ENCODE measurements at regions not wholly inside any gene's neighbourhood (a gene's known extent, or its start where the extent isn't known, plus 50 kb on each side); places are given as distances from the start of the nearest gene placed in this dataset.
A peak's percentile ranks its signal among the peaks of the same experiment; 100 is the strongest.

DNA sequence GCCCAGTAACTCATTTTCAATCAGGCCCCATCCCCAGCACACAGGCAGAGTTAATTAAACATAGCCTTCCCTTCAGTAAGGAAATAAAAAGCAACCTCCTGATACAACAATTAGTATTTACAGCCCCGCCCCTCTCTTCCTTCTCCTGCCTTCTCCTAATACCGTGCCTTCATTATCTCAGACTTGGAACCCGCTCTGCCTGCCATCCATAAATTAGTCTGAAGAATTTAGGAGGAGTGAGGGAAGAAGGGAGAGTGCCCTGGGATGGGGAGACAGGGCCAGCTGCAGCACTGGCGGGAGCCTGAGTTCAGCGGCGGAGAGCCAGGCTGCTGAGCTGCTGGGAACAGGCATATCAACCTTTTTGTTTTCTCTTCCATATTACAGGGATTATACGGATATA lies 172.8 kb downstream of the ACTL8 start:
- DNase-seq (ENCODE audit: low read depth in 4 of 4, low spot score in 2 of 4): no peak

DNA sequence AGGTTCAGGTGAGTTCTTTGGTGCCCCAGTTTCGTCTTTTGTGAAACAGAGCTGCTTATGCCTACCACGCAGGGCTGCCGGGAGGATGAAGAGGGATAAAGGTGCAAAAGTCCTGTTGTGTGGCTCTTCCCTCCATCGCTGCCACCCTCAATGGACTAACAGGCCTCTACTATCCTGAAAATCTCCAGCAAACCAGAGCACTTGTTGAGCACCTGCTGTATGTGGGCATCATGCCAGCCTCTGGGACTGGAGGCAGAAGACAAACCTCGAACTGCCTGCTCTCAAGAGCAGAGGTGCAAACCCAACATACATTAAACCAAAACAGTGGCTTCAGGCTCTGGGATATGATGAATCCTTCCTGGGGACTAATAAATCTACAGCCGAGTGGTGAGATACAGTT lies 174.1 kb downstream of the ACTL8 start:
- no peak for DNase-seq (ENCODE audit: low read depth in 4 of 4, low spot score in 2 of 4)

DNA sequence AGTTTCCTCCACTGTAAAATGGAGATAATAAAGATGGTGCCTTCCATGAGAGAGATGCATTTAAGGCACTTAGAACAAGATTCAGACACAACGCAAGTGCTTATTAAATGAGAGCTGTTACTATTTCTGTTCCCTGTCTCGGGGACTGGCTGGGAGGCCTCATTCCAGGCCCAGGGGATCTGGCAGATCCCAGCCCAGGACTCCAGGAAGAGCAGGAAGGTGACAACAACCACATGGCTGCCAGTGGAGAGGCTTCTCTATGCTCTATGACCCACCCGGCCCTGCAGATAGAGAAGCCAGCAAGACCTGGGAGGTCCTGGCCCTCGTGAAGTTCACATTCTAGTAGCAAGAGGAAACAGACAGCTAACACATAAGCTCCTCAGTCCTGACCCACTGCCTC lies 175.5 kb downstream of the ACTL8 start:
- no peak for DNase-seq (ENCODE audit: low read depth in 4 of 4, low spot score in 2 of 4)

DNA sequence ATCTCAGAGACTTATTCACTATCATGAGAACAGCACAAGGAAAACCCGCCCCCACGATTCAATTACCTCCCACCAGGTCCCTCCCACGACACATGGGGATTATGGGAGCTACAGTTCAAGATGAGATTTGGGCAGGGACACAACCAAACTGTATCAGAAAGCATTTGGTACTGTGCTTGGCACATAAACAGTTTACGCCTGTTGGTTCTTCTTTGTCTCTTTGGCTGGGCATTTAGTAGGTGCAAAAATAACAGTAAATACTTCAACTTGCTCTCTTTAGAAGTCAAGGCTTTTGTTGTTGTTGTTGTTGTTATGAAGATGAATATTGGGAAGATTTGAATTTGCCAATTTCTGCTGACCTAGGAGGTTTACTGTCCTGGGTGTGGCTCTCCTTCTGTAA lies 175.4 kb upstream of the IGSF21 start:
- no peak for DNase-seq (ENCODE audit: low read depth in 4 of 4, low spot score in 2 of 4)

DNA sequence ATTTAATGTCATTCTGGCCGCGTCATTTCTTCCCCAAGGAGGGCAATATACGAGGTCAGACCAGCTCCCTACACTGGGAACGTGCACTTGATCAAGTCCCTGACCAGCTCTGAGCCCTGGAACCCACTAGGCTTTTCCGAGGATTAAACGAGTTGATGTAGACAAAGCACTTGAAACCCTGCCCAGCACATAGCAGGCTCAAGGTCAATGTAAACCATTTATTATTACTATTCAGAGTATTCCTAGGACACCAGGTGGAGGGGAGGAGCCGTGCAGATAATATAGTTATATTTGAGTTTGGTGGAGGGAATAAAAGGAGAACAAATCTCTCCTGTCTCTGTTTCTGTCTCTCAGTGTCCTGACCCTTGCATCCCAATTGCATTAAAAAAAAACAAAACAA lies 174.1 kb upstream of the IGSF21 start:
- DNase-seq (ENCODE audit: low read depth in 4 of 4, low spot score in 2 of 4): no peak

DNA sequence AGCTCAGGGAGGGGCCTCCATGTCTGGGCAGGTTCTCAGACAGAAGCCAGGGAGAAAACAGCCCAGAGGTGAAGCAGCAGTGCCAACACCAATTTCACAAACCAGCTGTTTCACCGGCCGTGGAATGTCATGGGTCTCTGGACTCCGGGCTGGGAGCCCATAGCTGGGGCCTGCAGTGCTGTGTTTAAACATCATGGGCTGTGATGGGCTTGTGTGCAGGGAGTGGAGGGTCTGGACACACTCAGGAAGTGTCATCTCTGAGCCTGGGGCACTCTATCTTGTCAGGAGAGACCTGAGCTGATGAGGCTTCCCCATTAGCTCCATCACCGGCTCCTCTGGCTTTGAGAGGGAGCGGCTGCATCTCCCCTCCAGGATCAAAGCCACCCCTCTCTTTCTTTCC lies 173.6 kb upstream of the IGSF21 start:
- DNase-seq (ENCODE audit: low read depth in 4 of 4, low spot score in 2 of 4): no peak

GRCh38 chr1:17935230-17935629 lies 172.4 kb upstream of the IGSF21 start:
- DNase-seq (ENCODE audit: low read depth in 4 of 4, low spot score in 2 of 4): peak in 1 of 4 donors; percentile 32

GRCh38 chr1:17941431-17942189 lies 166.0 kb upstream of the IGSF21 start:
- DNase-seq (ENCODE audit: low read depth in 4 of 4, low spot score in 2 of 4): no peak

DNA sequence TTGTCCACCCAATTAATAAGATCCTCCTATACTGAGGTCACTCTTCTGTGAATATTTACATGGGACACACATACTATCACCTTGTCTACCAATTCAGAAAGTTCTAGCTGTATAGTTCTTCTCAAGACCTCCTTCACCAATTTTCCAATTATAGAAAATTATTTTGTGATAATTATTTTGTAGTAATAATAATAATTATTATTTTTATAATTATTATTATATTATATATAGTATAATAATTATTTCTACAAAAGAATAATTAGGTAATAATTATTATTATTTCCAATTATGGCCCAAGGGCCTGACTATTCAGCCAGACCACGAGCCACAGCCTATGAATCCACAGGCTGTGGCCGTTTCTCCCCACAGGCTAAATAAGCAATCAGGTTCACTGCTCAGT lies 164.1 kb upstream of the IGSF21 start:
- DNase-seq (ENCODE audit: low read depth in 4 of 4, low spot score in 2 of 4): no peak

- no peak for DNase-seq (ENCODE audit: low read depth in 4 of 4, low spot score in 2 of 4)
Measured at GRCh38 chr1:17944646-17945045, 163.0 kb upstream of the IGSF21 start.

DNA sequence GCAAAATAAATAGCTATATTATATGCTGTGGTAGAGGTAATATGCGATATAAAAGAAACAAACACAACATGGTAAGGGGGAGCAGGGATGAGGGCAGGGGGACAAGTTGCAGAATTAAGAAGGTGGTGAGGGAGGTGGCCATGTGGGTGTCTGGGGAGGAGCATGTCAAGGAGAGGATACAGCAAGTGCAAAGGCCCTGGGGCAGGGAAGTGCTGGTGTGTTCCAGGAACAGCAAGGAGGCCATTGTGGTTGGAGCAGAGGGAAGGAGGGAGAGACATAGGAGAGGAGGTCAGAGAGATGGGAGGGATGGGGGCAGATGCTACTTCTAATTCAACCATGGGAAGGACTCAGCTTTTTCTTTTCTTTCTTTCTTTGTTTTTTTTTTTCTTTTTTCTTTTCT lies 161.2 kb upstream of the IGSF21 start:
- no peak for DNase-seq (ENCODE audit: low read depth in 4 of 4, low spot score in 2 of 4)

GRCh38 chr1:17948594-17948993 lies 159.0 kb upstream of the IGSF21 start:
- peak in 1 of 4 donors; percentile 8 for DNase-seq (ENCODE audit: low read depth in 4 of 4, low spot score in 2 of 4)

DNA sequence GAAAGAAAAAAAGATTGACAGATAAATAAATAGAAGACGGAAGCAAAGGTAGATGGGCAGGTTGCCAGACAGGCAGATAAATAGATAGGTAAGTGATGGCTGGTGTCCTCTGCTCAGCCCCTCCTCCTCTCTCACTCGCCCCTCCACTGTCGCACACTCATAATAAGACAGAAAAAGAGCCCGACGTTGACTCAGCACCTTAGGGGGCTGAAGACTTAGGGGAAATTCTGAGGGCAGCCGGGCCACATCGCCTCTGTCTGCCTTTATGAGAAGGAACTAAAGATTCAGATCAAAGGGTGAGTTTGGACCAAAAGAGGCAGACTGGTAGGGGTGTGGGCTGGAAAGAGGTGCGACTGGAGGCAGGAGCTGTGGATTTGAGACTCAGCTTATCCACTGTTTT lies 158.1 kb upstream of the IGSF21 start:
- DNase-seq (ENCODE audit: low read depth in 4 of 4, low spot score in 2 of 4): no peak

DNA sequence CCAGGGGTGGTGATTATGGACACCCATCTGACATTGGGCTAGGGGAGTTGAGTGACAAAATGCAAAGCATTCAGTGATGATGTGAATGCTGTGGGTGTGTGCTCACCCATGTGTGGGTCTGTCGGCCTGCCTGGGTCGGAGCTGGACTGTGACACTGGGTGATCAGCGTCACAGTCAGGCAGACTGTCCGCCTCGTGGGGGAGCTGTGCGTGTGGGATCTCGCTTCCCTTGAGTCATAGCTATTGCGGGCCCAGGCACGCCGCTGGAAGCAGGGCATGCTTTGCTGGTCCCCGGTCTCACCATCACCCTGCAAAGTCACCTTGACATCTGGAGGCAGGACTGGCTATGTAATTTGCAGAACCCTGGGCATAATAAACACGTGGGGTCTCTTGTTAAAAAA lies 156.9 kb upstream of the IGSF21 start:
- DNase-seq (ENCODE audit: low read depth in 4 of 4, low spot score in 2 of 4): no peak

GRCh38 chr1:17952506-17952905 lies 155.1 kb upstream of the IGSF21 start:
- no peak for DNase-seq (ENCODE audit: low read depth in 4 of 4, low spot score in 2 of 4)

- DNase-seq (ENCODE audit: low read depth in 4 of 4, low spot score in 2 of 4): no peak
Measured at GRCh38 chr1:17953921-17954320, 153.7 kb upstream of the IGSF21 start.

GRCh38 chr1:17955302-17956285 lies 152.0 kb upstream of the IGSF21 start:
- DNase-seq (ENCODE audit: low read depth in 4 of 4, low spot score in 2 of 4): no peak

DNA sequence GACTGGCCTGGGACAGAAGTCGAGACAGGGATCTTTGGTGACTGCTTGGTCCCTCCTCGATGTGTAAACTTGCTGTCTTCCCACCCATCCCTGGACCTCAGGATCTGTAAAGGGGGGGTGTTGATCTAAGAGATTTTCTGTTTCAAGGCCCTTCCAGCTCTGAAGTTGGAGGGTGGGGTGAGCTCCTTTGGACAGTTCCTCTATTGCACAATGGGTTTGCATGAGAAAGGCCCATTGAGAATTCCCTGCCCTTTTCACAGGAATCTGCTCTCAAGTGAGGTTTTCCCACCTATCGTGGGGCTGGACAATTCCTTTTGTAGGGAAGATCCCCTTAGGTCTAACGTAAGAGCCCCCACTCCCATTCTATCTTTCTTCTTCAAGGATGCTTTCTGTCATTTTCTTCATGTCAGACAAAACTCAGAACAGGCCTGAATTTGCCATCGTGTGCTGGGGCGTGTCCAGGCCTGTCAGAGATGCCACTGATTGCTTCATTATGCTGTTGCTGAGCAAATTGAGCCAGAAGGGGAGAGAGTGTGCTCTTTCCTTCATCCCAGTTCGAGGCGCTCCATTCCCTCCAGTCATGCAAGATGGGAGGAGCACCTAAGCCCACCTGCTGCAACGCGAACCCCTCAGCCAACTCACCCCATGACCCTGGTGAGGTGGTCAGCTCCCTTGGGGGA lies 149.9 kb upstream of the IGSF21 start:
- DNase-seq (ENCODE audit: low read depth in 4 of 4, low spot score in 2 of 4): no peak

DNA sequence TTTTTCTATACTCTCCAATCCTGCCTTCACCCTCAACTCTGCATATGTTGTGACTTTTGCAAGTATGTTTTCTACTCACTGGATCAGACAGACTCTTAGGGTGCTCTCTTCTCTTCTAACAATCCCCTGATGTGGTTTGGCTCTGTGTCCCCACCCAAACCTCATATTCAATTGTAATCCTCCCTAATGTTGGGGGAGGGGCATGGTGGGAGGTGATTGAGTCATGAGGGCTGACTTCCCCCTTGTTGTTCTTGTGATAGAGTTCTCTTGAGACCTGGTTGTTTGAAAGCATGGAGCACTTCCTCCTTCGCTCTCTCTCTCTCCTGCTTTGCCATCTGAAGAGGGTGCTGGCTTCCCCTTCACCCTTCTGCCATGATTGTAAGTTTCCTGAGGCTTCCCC lies 148.9 kb upstream of the IGSF21 start:
- DNase-seq (ENCODE audit: low read depth in 4 of 4, low spot score in 2 of 4): no peak

DNA sequence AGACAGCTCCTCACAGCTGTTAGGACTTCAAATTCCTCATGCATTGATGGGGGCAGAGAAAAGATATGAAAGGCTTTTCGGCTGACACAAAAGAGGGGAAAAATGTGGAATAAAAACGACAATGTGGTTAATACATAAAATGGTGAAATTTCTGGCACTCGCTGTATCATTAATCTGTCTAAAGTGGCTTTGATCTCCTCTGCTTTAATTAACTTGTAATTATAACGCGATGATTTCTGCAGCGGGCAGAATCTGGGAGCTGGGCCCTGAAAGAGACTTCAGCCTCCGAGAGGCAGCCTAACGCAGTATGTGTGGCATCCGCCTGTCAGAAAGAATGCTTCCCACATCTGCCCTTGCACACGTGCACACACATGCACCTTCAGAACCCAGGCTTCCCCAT lies 144.1 kb upstream of the IGSF21 start:
- no peak for DNase-seq (ENCODE audit: low read depth in 4 of 4, low spot score in 2 of 4)

DNA sequence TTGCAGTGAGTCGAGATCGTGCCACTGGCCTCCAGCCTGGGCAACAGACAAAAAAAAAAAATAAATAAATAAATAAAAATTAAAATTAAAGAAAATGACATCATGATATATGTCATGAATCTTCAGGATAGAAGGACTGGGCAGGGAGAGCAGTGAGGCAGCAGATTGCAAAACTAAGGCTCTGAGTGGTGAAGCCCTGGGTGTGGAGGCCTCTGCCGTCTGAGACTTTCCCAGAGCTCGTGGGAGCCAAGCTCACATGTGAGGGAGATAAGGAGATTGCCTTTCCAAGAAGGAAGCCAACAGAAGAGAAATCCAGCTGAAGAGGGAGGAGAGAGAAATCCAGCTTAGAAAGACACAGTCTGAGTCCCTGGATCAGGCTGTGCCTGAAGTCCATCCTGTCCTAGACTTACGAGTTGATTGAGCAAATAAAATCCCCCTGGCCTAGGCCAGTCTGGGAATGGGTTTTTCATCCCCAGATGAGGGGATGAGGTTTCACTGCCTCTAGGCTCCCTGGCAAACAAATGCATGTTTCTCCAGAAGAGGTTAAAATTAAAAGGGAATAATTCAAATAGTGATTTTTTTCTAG lies 142.0 kb upstream of the IGSF21 start:
- DNase-seq (ENCODE audit: low read depth in 4 of 4, low spot score in 2 of 4): no peak
